HepG2 (cell line): ENCODE measurements at regions not wholly inside any gene's neighbourhood (a gene's known extent, or its start where the extent isn't known, plus 50 kb on each side); places are given as distances from the start of the nearest gene placed in this dataset.

Source experiments
- ATAC-seq: fragments of 200-7000 bp; cut with Tn5 transposase; 3 replicates; pipeline ENCODE4 v1.9.1; 2020; ENCODE audit warnings: mild to moderate bottlenecking, moderate library complexity
- BruUV-seq: library from RNA; stranded (reverse); fragments of 400-500 nt; replicated peaks from 2 replicates; lab custom pipeline; 2021; lab: Mats Ljungman, UMichigan
- CTCF ChIA-PET: fragments of 300-600 bp; formaldehyde crosslinking; extraction: SDS; loops from one replicate; lab custom pipeline; 2021; ENCODE audit warnings: low total read pairs, inconsistent platforms, low intra/inter-chr PET ratio; lab: Yijun Ruan, JAX
- POLR2A ChIA-PET: fragments of 350-600 bp; sonication (Branson Sonifier 250); formaldehyde crosslinking; loops from one replicate; lab custom pipeline; 2020; ENCODE audit warnings: antibody characterized with exemption, inconsistent platforms; lab: Yijun Ruan, JAX
- DNase-seq: peaks from one replicate; pipeline ENCODE4 v3.0.0-alpha.2; 2015; ENCODE audit warnings: low spot score
- FAIRE-seq: peaks from 3 replicates; lab custom pipeline; 2011; peaks lifted over from hg19 to GRCh38; lab: Jason Lieb, UNC
- H2AFZ ChIP-seq: one replicate; pipeline ENCODE4 v1.6.1; 2011; ENCODE audit warnings: low read length, inconsistent platforms
- H3K27ac ChIP-seq: fragments of 300-600 bp; 3 replicates; pipeline ENCODE4 v1.8.0; 2011; ENCODE audit warnings: mixed run types, mild to moderate bottlenecking, mixed read lengths, low read length, inconsistent platforms; ENCODE audit not compliant: insufficient read depth; ENCODE audit errors: extremely low read length
- H3K27me3 ChIP-seq, 2 experiments: fragments of 200-600 bp in 1 of 2; 2 replicates in 1 of 2; 3 replicates in 1 of 2; pipeline versions ENCODE4 v1.6.0 to v1.8.0; 2011; ENCODE audit warnings: low read length in 2 of 2, mild to moderate bottlenecking in 2 of 2, moderate library complexity in 2 of 2, inconsistent platforms in 1 of 2; ENCODE audit not compliant: insufficient read depth in 2 of 2, control insufficient read depth in 1 of 2
- H3K36me3 ChIP-seq, 2 experiments: fragments of 200-600 bp in 1 of 2; replicated peaks in 1 of 2; 2 replicates in 1 of 2; 3 replicates in 1 of 2; pipeline versions ENCODE4 v1.5.1 to v1.8.0; 2011; ENCODE audit warnings: low read length in 2 of 2, inconsistent platforms in 1 of 2; ENCODE audit not compliant: insufficient read depth in 2 of 2, control insufficient read depth in 1 of 2
- H3K4me1 ChIP-seq: 2 replicates; pipeline ENCODE4 v1.5.1; 2012; ENCODE audit warnings: low read length, inconsistent platforms; ENCODE audit not compliant: insufficient read depth
- H3K4me2 ChIP-seq: 2 replicates; pipeline ENCODE4 v1.6.0; 2011; ENCODE audit warnings: low read depth, low read length, inconsistent platforms
- H3K4me3 ChIP-seq, 3 experiments: fragments of 200-600 bp in 1 of 3; sonication (generic), shearing (Covaris generic) in 1 of 3; replicated peaks in 1 of 3; 2 replicates each; pipeline ENCODE4 v1.5.1; 2011 to 2016; ENCODE audit warnings: low read length in 3 of 3, inconsistent platforms in 2 of 3, low read depth in 2 of 3, mild to moderate bottlenecking in 2 of 3, control low read depth in 1 of 3, mixed read lengths in 1 of 3; ENCODE audit not compliant: insufficient read depth in 1 of 3
- H3K79me2 ChIP-seq: one replicate; pipeline ENCODE4 v1.6.1; 2011; ENCODE audit warnings: low read length, inconsistent platforms; ENCODE audit not compliant: insufficient read depth
- H3K9ac ChIP-seq: 2 replicates; pipeline ENCODE4 v1.6.0; 2011; ENCODE audit warnings: mild to moderate bottlenecking, low read depth, low read length, inconsistent platforms; ENCODE audit not compliant: insufficient read depth
- H3K9me3 ChIP-seq: 2 replicates; pipeline ENCODE4 v1.5.1; 2012; ENCODE audit warnings: mild to moderate bottlenecking, low read length
- H4K20me1 ChIP-seq: 2 replicates; pipeline ENCODE4 v1.6.0; 2011; ENCODE audit warnings: inconsistent platforms, mild to moderate bottlenecking, low read length, moderate library complexity; ENCODE audit not compliant: insufficient read depth
- AKAP8 ChIP-seq: sonication (generic); formaldehyde crosslinking; IDR thresholded peaks from 2 replicates; pipeline ENCODE4 v1.5.1; 2020; ENCODE audit warnings: mild to moderate bottlenecking, missing genetic modification reagents
- CEBPB ChIP-seq: IDR thresholded peaks from 2 replicates; pipeline ENCODE4 v1.6.1; 2011; ENCODE audit warnings: low read depth, low read length, improper control_type of control experiment, borderline replicate concordance
- CEBPZ ChIP-seq: IDR thresholded peaks from 2 replicates; pipeline ENCODE4 v1.6.1; 2012; ENCODE audit warnings: low read length, improper control_type of control experiment
- REST ChIP-seq, 2 experiments: IDR thresholded peaks; 2 replicates each; pipeline ENCODE4 v1.6.1; 2011 to 2012; ENCODE audit warnings: low read length in 2 of 2, borderline replicate concordance in 1 of 2, low read depth in 1 of 2, mild to moderate bottlenecking in 1 of 2, moderate library complexity in 1 of 2
- TAF15 ChIP-seq: fragments of 200-400 bp; formaldehyde crosslinking; IDR thresholded peaks from one replicate; pipeline ENCODE4 v1.6.1; 2018; ENCODE audit warnings: mild to moderate bottlenecking, low read depth, low read length; ENCODE audit not compliant: poor library complexity, severe bottlenecking
- THAP8 ChIP-seq: sonication (generic); formaldehyde crosslinking; IDR thresholded peaks from 2 replicates; pipeline ENCODE4 v1.5.1; 2020; ENCODE audit warnings: missing genetic modification reagents, mild to moderate bottlenecking, borderline replicate concordance
- YEATS2 ChIP-seq: sonication (generic); formaldehyde crosslinking; IDR thresholded peaks from 2 replicates; pipeline ENCODE4 v1.4.0; 2020; ENCODE audit warnings: missing genetic modification reagents, borderline replicate concordance
- WGBS: methylation state at CpG from one replicate; pipeline ENCODE4 v1.1.6; 2017; ENCODE audit warnings: low lambda C conversion rate; 5-methylcytosine and 5-hydroxymethylcytosine counted together
- in situ Hi-C: cut with HindIII; loops from 2 replicates; pipeline ENCODE4 v1.10.0; 2017; ENCODE audit warnings: low pct_unique_long_range_greater_than_20kb; ENCODE audit not compliant: extremely low pct_ligation_motif_present
- intact Hi-C: fragments of 100-400 bp; cut with micrococcal nuclease; formaldehyde crosslinking; loops from one replicate; pipeline ENCODE4 v1.10.0; 2022; ENCODE audit not compliant: unreplicated experiment

- TF ChIP-seq THAP8 (CRISPR knock-in tag) (no peak), CEBPZ (no peak)
- TF ChIP-seq, all 625 proteins: peak for 0
These were observed 126.1 kb downstream of the ESM1 start (continued) for GRCh38 chr5:54859316-54859715.

GRCh38 chr5:54854883-54855581 is 130.4 kb downstream of the ESM1 start:
- CTCF ChIA-PET = no interaction called here
- in situ Hi-C loops (loop anchor here (5.0 kb wide), 1 partner anchor 338 kb away; the partner anchor contains the start of gene SNX18), intact Hi-C loops (no loop called here)
- TF ChIP-seq AKAP8 (CRISPR knock-in tag) (no peak), TAF15 (no peak), CEBPB (peak; percentile 37; the same call in 1 of the 2 replicates), YEATS2 (CRISPR knock-in tag) (no peak), REST (IDR thresholded peaks at IDR 0.05; ENCODE audit: borderline replicate concordance in 1 of 2, low read depth in 1 of 2, low read length in 2 of 2) (peak in 1 of 2 experiments; percentile 77; a peak in 3 of 4 replicates)

More at GRCh38 chr5:54854883-54855581, 130.4 kb downstream of the ESM1 start:
- Histone ChIP-seq H3K9ac (no peak overlapping the region), H2AFZ (no peak overlapping the region), H3K4me2 (no peak overlapping the region), H3K4me3 (no peak overlapping the region), H4K20me1 (no peaks in the 10 kb centered on the region), H3K9me3 (no peaks in the 10 kb centered on the region; the same call in 1 of the 2 replicates), H3K4me1 (no peaks in the 10 kb centered on the region), H3K27ac (no peak overlapping the region), H3K79me2 (no peaks in the 10 kb centered on the region), H3K27me3 (no peaks in the 10 kb centered on the region; a peak in 1 of 5 replicates), H3K36me3 (no peaks in the 10 kb centered on the region)
- ATAC-seq = no peak
- POLR2A ChIA-PET = no interaction called here
- DNase-seq = no peak
- no TSS peak for BruUV-seq
- FAIRE-seq = no peak
- WGBS = 0% methylated on average over 5 of the region's 5 CpGs
